Erythroblast (primary cell): ENCODE measurements at regions not wholly inside any gene's neighbourhood (a gene's known extent, or its start where the extent isn't known, plus 50 kb on each side); places are given as distances from the start of the nearest gene placed in this dataset.
"Not testable (repeated sequence)": the region's sequence is repeated elsewhere in the genome, so short reads cannot be mapped to it uniquely, and the experiment has no call there.

Source experiments
- DNase-seq, 2 experiments: peaks; one replicate each; lab custom pipeline; 2025; lab: John Stamatoyannopoulos, UW
- GATA1 ChIP-seq: IDR thresholded peaks from 2 replicates; pipeline ENCODE4 v1.6.1; 2011; ENCODE audit warnings: low read depth, mild to moderate bottlenecking, control low read depth, low read length, moderate library complexity
- POLR2A ChIP-seq: IDR thresholded peaks from 2 replicates; pipeline ENCODE4 v1.6.1; 2011; ENCODE audit warnings: mild to moderate bottlenecking, low read length

GRCh38 chr6:3672339-3672738 is 79.2 kb downstream of the PXDC1 start:
- DNase-seq = not testable (repeated sequence)

- TF ChIP-seq GATA1 (no peak), POLR2A (no peak)
- DNase-seq = no peak
Observed at GRCh38 chr6:3671382-3671781, 80.1 kb downstream of the PXDC1 start.

GRCh38 chr6:3670356-3670755 is 81.2 kb downstream of the PXDC1 start:
- TF ChIP-seq POLR2A = no peak
- no peak for TF ChIP-seq GATA1
- no peak for DNase-seq

GRCh38 chr6:3669916-3670315 is 81.6 kb downstream of the PXDC1 start:
- no peak for TF ChIP-seq GATA1
- TF ChIP-seq POLR2A = no peak
- DNase-seq = peak in 1 of 2 experiments; percentile 34

DNA sequence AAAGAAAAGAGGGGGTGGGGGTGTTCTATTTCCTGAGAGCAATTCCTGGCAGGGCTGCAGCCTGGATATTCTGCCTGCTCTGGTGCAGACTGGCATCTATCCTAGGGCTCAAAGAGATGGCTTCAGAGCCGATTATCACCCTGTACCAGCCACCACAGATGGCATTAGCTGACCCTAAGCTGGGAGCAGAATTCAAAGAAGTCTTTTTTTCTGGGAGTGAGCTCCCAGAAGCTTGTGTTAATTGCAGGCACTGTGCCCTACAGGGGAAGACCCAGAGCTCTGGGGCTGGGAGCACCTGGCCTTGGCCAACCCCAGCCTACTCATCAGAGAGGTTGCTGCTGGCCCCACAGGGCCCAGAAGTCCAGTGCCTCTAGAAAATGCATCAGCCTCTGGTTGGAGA is 85.9 kb downstream of the PXDC1 start:
- no peak for DNase-seq
- TF ChIP-seq GATA1 = no peak
- no peak for TF ChIP-seq POLR2A

DNA sequence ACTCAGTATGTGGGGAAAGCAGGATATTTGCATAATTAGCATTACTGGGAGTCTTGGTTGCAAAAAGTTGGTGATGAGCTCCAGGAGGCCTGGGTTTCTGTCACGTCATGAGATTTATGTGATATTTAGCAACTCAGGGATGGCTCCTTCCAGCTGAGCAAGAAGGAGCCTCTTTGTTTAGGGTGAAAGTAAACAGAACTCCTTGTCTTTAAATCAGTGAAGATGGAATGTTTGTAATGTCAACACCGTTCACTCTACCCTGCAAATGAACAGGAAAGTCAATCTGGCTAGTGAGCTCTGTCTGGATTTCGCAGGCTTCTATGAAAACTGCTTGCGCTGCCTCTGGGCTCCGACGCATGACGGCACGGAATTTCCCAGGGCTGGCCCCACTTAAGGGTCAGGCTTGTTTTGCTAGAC is 86.9 kb downstream of the PXDC1 start:
- no peak for DNase-seq
- TF ChIP-seq GATA1 (no peak), POLR2A (no peak)

DNA sequence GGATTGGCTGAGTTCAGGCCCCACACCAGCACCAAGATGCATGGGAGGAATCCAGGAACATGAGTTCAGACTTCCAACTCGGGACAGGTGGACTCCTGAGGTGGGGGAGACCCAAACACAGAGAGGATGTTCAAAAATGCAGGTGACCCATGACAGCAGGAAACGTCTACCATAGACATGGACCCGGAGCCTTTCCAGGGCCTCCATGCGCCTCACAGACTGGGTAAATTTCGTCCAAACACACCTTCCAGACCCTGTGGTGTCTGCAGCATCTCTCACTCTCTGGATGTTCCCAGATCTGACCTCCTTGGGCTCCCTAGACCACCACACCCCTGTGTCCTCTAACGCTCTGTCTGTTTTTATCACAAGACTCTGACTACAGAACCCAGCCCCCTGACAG is 87.7 kb downstream of the PXDC1 start:
- DNase-seq = no peak
- TF ChIP-seq POLR2A (no peak), GATA1 (no peak)

DNA sequence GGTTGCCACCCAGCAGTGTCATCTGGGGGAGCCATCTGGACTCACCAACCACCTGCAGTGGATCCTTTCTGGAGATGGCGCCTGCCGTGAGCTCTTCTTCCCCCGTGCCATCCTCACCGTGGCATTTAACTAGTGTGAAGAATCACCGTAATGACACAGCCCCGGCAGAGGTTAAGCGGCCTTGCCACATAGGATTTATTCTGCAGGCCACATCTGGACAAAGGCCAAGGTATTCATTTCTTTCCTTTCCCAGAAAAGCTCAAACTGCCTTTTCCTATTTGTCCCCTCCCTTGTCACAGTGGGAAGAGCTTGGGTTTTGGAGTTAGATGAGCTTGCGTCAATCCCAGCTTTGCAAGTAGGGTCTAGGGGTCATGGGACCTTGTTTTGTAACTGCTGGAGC is 88.4 kb downstream of the PXDC1 start:
- DNase-seq = no peak
- TF ChIP-seq GATA1 (no peak), POLR2A (no peak)

GRCh38 chr6:3661390-3661789 is 90.1 kb downstream of the PXDC1 start:
- DNase-seq = no peak
- TF ChIP-seq GATA1 = no peak
- TF ChIP-seq POLR2A = no peak

- no peak for DNase-seq
- TF ChIP-seq GATA1 = no peak
- TF ChIP-seq POLR2A = no peak
Observed at GRCh38 chr6:3660473-3660872, 91.0 kb downstream of the PXDC1 start.

- no peak for DNase-seq
- TF ChIP-seq POLR2A (no peak), GATA1 (no peak)
Observed at GRCh38 chr6:3659748-3660147, 91.8 kb downstream of the PXDC1 start.

DNA sequence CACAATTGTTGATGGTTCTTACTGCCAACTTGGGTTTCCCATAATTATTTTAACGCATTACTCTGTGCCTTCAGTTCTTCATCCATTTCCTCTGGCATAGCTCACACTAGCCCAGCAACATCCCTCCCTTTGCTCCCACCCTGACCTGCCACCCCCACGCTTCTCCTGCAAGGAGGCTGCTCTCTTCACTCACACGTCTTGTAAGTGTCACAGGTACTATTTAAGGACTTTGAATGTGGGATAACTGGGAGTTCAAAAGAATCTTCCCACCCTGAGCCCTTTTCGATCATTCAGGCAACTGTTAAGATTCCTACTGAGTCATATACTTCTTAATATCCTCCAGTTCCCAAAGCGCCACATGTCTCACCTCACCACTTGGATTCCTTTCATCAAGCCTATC is 95.4 kb downstream of the PXDC1 start:
- no peak for DNase-seq
- TF ChIP-seq GATA1 (no peak), POLR2A (no peak)

DNA sequence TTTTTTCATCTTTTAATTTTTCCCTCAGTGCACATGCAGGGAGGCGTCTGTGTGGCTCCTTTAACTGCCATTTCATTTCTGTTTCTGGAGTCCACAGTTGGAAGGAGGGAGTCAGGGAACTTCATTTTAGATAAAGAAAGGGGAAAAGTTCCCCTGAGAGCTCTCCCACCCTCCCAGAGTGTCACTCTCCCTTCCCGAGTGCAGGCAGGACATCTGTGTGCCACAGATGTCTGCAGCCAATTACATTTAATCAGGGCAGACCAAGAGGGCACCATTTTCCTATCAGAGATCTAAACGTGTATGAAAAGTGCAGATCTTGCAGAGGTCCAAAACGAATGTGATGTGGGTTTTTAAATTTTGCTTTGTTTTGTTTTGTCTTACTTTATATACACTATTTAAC is 96.6 kb downstream of the PXDC1 start:
- no peak for DNase-seq
- TF ChIP-seq POLR2A = no peak
- TF ChIP-seq GATA1 = no peak

DNA sequence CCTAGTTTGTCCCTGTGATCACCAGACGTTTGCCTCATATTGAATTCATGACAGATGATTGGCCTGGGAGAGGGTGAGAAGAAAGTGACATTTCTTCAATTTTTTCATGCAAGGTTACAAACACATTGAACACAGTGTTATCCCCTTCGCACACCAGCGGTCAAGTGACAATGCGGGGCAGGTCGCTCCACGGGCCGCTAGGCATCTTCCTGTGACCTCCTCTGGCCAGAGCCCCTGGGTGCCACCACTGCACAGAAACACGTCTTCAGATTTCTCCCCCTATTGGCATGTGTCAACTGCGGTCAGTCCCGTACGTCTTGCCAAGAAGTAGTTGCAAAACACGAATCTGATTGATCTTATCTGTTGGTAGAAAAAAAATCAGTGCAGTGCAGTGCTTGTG is 97.1 kb downstream of the PXDC1 start:
- no peak for DNase-seq
- no peak for TF ChIP-seq GATA1
- no peak for TF ChIP-seq POLR2A

DNA sequence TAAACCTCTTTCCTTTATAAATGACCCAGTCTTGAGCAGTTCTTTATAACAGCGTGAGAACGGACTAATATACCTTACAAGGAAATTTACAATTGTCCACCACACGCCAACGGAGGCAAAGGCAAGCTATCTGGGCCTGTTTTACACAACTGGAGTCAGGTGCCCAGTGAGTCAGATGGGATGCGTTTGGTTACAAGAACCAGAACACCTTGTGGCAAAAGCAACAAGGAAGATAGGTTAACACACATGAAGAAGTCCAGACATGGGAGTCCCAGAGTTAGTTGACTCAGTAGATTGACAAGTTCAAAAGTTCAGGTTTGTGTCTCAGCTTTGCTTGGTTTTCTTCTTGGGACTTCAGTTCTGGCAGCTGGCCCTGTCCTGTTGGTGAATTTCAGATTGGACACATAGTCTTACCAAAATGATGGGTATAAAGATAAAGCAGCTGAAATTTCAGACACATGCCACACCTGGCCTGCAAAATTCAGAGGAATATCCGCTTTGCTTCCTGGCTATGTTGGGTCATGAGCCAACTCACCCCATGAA is 97.9 kb downstream of the PXDC1 start:
- no peak for TF ChIP-seq POLR2A
- no peak for TF ChIP-seq GATA1
- DNase-seq = no peak

GRCh38 chr6:3651698-3652229 is 99.7 kb downstream of the PXDC1 start:
- DNase-seq = peak in 1 of 2 experiments; percentile 57
- no peak for TF ChIP-seq POLR2A
- TF ChIP-seq GATA1 = no peak
